SK-N-SH treated with all-trans-retinoic acid at 6 μM for 48 hours (cell line): ENCODE measurements at regions not wholly inside any gene's neighbourhood (a gene's known extent, or its start where the extent isn't known, plus 50 kb on each side); places are given as distances from the start of the nearest gene placed in this dataset.

Experiments
- ATAC-seq: fragments of 200-7000 bp; cut with Tn5 transposase; 3 replicates; pipeline ENCODE4 v1.9.1; 2020; ENCODE audit warnings: mild to moderate bottlenecking, moderate library complexity
- ARNTL ChIP-seq: fragments of 450-650 bp; formaldehyde crosslinking; IDR thresholded peaks from 2 replicates; pipeline ENCODE4 v1.5.0; 2020; ENCODE audit warnings: low read depth, mild to moderate bottlenecking, moderate library complexity, borderline replicate concordance
- BACH2 ChIP-seq: fragments of 250-450 bp; sonication (Bioruptor Pico); IDR thresholded peaks from 2 replicates; pipeline ENCODE4 v1.9.0; 2021; ENCODE audit warnings: mild to moderate bottlenecking, borderline replicate concordance
- CREB5 ChIP-seq: fragments of 250-450 bp; sonication (Bioruptor Pico); IDR thresholded peaks from 2 replicates; pipeline ENCODE4 v1.5.1; 2020; ENCODE audit warnings: low read depth, mild to moderate bottlenecking, moderate library complexity
- CSDC2 ChIP-seq: fragments of 250-450 bp; sonication (Bioruptor Pico); IDR thresholded peaks from 2 replicates; pipeline ENCODE4 v1.5.0; 2020; ENCODE audit warnings: mild to moderate bottlenecking, moderate library complexity
- ESRRG ChIP-seq: fragments of 250-450 bp; sonication (Bioruptor Pico); IDR thresholded peaks from 2 replicates; pipeline ENCODE4 v1.6.1; 2021; ENCODE audit warnings: mild to moderate bottlenecking
- GLIS3 ChIP-seq: fragments of 250-450 bp; sonication (Bioruptor Pico); IDR thresholded peaks from 2 replicates; pipeline ENCODE4 v1.5.0; 2020; ENCODE audit warnings: mild to moderate bottlenecking, moderate library complexity
- ISL1 ChIP-seq: fragments of 250-450 bp; sonication (Bioruptor Pico); IDR thresholded peaks from 2 replicates; pipeline ENCODE4 v2.1.2; 2022; ENCODE audit warnings: mild to moderate bottlenecking, moderate library complexity
- OSR1 ChIP-seq: fragments of 250-450 bp; sonication (Bioruptor Pico); IDR thresholded peaks from 2 replicates; pipeline ENCODE4 v1.8.0; 2022; ENCODE audit warnings: moderate library complexity, mild to moderate bottlenecking, inconsistent platforms
- PATZ1 ChIP-seq: fragments of 250-450 bp; sonication (Bioruptor Pico); IDR thresholded peaks from 2 replicates; pipeline ENCODE4 v1.8.0; 2020; ENCODE audit warnings: mild to moderate bottlenecking, moderate library complexity, borderline replicate concordance
- POU6F1 ChIP-seq: fragments of 250-450 bp; sonication (Bioruptor Pico); IDR thresholded peaks from 2 replicates; pipeline ENCODE4 v1.8.0; 2021; ENCODE audit warnings: low read depth, mild to moderate bottlenecking, moderate library complexity, borderline replicate concordance
- PPARA ChIP-seq: fragments of 250-450 bp; sonication (Bioruptor Pico); IDR thresholded peaks from 2 replicates; pipeline ENCODE4 v1.5.0; 2020; ENCODE audit warnings: mild to moderate bottlenecking, borderline replicate concordance
- RARB ChIP-seq: fragments of 250-450 bp; sonication (Bioruptor Pico); IDR thresholded peaks from 2 replicates; pipeline ENCODE4 v1.8.0; 2021; ENCODE audit warnings: mild to moderate bottlenecking, moderate library complexity
- SNAI2 ChIP-seq: fragments of 250-450 bp; sonication (Bioruptor Pico); IDR thresholded peaks from 2 replicates; pipeline ENCODE4 v1.5.0; 2020; ENCODE audit warnings: mild to moderate bottlenecking, moderate library complexity
- TCF4 ChIP-seq: fragments of 250-450 bp; sonication (Bioruptor Pico); IDR thresholded peaks from 2 replicates; pipeline ENCODE4 v1.8.0; 2021; ENCODE audit warnings: mild to moderate bottlenecking, moderate library complexity, borderline replicate concordance
- TOX ChIP-seq: fragments of 250-450 bp; sonication (Bioruptor Pico); IDR thresholded peaks from 2 replicates; pipeline ENCODE4 v1.8.0; 2021; ENCODE audit warnings: mild to moderate bottlenecking, moderate library complexity, borderline replicate concordance
- ZC3H10 ChIP-seq: fragments of 250-450 bp; sonication (Bioruptor Pico); IDR thresholded peaks from 2 replicates; pipeline ENCODE4 v1.5.1; 2021; ENCODE audit warnings: mild to moderate bottlenecking, moderate library complexity
- ZFP3 ChIP-seq: fragments of 250-450 bp; sonication (Bioruptor Pico); IDR thresholded peaks from 2 replicates; pipeline ENCODE4 v1.5.0; 2020; ENCODE audit warnings: mild to moderate bottlenecking, moderate library complexity
- ZFP30 ChIP-seq: fragments of 450-650 bp; formaldehyde crosslinking; IDR thresholded peaks from 2 replicates; pipeline ENCODE4 v1.5.0; 2022; ENCODE audit warnings: mild to moderate bottlenecking, moderate library complexity
- ZNF565 ChIP-seq: fragments of 450-650 bp; formaldehyde crosslinking; conservative IDR thresholded peaks from 2 replicates; pipeline ENCODE4 v1.5.0; 2020; ENCODE audit warnings: low read depth, mild to moderate bottlenecking, moderate library complexity
- ZNF70 ChIP-seq: fragments of 450-650 bp; formaldehyde crosslinking; IDR thresholded peaks from 2 replicates; pipeline ENCODE4 v1.5.0; 2020; ENCODE audit warnings: mild to moderate bottlenecking, moderate library complexity
- ZNF8 ChIP-seq: fragments of 450-650 bp; formaldehyde crosslinking; IDR thresholded peaks from 2 replicates; pipeline ENCODE4 v1.5.0; 2020; ENCODE audit warnings: mild to moderate bottlenecking, moderate library complexity
- TF ChIP-seq, protein P1 (sequence below): fragments of 250-450 bp; sonication (Bioruptor Pico); IDR thresholded peaks from 2 replicates; pipeline ENCODE4 v1.5.0; 2020; ENCODE audit warnings: mild to moderate bottlenecking, moderate library complexity

DNA sequence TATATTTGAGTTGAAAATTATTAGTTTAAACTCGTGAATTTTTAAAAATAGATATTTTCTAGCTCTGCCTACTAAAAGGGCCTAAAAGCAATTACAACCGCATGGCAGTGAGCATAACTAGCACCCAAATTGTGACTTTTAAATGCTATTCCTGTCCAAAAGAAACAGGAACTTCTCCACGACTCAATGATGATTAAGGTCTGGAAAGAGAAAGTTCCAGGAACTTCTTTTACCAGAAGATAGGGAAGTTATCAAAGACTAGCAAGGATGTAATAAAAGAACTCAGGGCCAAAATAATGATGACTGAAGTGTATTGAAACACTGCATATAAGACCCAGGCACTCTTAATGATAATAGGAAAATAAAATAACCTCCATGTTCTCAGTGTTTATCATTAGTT, 313.0 kb downstream of the PLPP3 start:
- ATAC-seq: no peak
- TF ChIP-seq SNAI2 (CRISPR knock-in tag) (no peak), ZNF565 (no peak)

GRCh38 chr1:56265216-56265615, 314.1 kb downstream of the PLPP3 start:
- TF ChIP-seq CREB5 (CRISPR knock-in tag) (no peak), ESRRG (CRISPR knock-in tag) (no peak), RARB (CRISPR knock-in tag) (no peak), ZC3H10 (CRISPR knock-in tag) (no peak), ZFP3 (no peak), ISL1 (CRISPR knock-in tag) (no peak), ZNF70 (no peak), CSDC2 (CRISPR knock-in tag) (no peak), TCF4 (CRISPR knock-in tag) (no peak)
- no peak for ATAC-seq

DNA sequence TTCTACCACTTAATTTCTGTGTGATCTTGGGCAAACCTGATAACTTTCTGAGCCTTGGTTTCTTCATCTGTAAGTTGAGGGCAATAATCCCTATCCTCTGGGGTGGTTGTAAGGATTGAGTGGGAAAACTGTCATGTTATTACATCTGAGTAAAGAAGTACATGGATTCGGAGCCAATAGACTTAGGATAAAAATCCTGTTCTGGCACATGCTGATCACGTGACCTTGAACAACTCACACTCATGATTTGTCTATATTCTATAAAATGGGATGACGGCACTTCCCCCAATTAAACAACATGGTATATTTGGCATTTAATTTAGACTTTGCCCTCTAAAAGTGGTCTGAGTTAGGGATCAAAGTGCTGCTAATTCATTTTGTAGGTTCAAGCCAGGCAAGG, 315.5 kb downstream of the PLPP3 start:
- no peak for TF ChIP-seq POU6F1
- TF ChIP-seq TCF4 (CRISPR knock-in tag): no peak
- no peak for TF ChIP-seq ESRRG (CRISPR knock-in tag)
- TF ChIP-seq CREB5 (CRISPR knock-in tag): no peak
- no peak for TF ChIP-seq ZC3H10 (CRISPR knock-in tag)
- no peak for TF ChIP-seq TOX (CRISPR knock-in tag)
- TF ChIP-seq PPARA (CRISPR knock-in tag): no peak
- no peak for TF ChIP-seq CSDC2 (CRISPR knock-in tag)
- TF ChIP-seq, protein P1, sequence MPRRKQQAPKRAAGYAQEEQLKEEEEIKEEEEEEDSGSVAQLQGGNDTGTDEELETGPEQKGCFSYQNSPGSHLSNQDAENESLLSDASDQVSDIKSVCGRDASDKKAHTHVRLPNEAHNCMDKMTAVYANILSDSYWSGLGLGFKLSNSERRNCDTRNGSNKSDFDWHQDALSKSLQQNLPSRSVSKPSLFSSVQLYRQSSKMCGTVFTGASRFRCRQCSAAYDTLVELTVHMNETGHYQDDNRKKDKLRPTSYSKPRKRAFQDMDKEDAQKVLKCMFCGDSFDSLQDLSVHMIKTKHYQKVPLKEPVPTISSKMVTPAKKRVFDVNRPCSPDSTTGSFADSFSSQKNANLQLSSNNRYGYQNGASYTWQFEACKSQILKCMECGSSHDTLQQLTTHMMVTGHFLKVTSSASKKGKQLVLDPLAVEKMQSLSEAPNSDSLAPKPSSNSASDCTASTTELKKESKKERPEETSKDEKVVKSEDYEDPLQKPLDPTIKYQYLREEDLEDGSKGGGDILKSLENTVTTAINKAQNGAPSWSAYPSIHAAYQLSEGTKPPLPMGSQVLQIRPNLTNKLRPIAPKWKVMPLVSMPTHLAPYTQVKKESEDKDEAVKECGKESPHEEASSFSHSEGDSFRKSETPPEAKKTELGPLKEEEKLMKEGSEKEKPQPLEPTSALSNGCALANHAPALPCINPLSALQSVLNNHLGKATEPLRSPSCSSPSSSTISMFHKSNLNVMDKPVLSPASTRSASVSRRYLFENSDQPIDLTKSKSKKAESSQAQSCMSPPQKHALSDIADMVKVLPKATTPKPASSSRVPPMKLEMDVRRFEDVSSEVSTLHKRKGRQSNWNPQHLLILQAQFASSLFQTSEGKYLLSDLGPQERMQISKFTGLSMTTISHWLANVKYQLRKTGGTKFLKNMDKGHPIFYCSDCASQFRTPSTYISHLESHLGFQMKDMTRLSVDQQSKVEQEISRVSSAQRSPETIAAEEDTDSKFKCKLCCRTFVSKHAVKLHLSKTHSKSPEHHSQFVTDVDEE (CRISPR knock-in tag): no peak
- TF ChIP-seq ISL1 (CRISPR knock-in tag): no peak
- no peak for TF ChIP-seq RARB (CRISPR knock-in tag)
- TF ChIP-seq BACH2: no peak
- TF ChIP-seq ZNF565: no peak
- no peak for TF ChIP-seq ZNF70
- TF ChIP-seq ZNF8 (CRISPR knock-in tag): no peak
- ATAC-seq: no peak

GRCh38 chr1:56258371-56258770, 321.0 kb downstream of the PLPP3 start:
- no peak for ATAC-seq
- TF ChIP-seq POU6F1 (no peak), ZC3H10 (CRISPR knock-in tag) (no peak), ZNF8 (CRISPR knock-in tag) (no peak), ARNTL (no peak), ZFP30 (CRISPR knock-in tag) (no peak), PATZ1 (CRISPR knock-in tag) (no peak), OSR1 (CRISPR knock-in tag) (no peak), SNAI2 (CRISPR knock-in tag) (no peak), GLIS3 (CRISPR knock-in tag) (no peak), BACH2 (no peak), ZNF565 (no peak), ZNF70 (no peak), PPARA (CRISPR knock-in tag) (no peak), TOX (CRISPR knock-in tag) (no peak), CREB5 (CRISPR knock-in tag) (no peak)
